SK-N-SH (cell line): ENCODE measurements at regions not wholly inside any gene's neighbourhood (a gene's known extent, or its start where the extent isn't known, plus 50 kb on each side); places are given as distances from the start of the nearest gene placed in this dataset.

Experiments
- CTCF ChIA-PET: fragments of 300-600, 350-600 bp; formaldehyde crosslinking; extraction: SDS; loops from one replicate; lab custom pipeline; 2021; lab: Yijun Ruan, JAX
- POLR2A ChIA-PET: fragments of 350-600 bp; sonication (Branson Sonifier 250); formaldehyde crosslinking; extraction: SDS; loops from one replicate; lab custom pipeline; 2020; ENCODE audit warnings: antibody characterized with exemption, inconsistent platforms; lab: Yijun Ruan, JAX
- DNase-seq: peaks from one replicate; pipeline ENCODE4 v3.0.0; 2012
- H2AFZ ChIP-seq: fragments of 200-600 bp; sonication (generic); 2 replicates; pipeline ENCODE4 v1.8.1; 2016; ENCODE audit warnings: antibody characterized with exemption, mild to moderate bottlenecking, low read depth
- H3F3A ChIP-seq: fragments of 200-600 bp; sonication (generic); replicated peaks from 2 replicates; pipeline ENCODE3; 2016; ENCODE audit warnings: antibody characterized with exemption, mild to moderate bottlenecking; ENCODE audit not compliant: insufficient read depth
- H3K27ac ChIP-seq, 2 experiments: fragments of 200-500 bp in 1 of 2; fragments of 200-600 bp in 1 of 2; sonication (Bioruptor generic) in 1 of 2; sonication (generic), shearing (Covaris generic) in 1 of 2; 2 replicates each; pipeline versions ENCODE4 v1.5.1 to v1.6.1; 2014 to 2016; ENCODE audit warnings: low read depth in 2 of 2, inconsistent platforms in 1 of 2, low read length in 1 of 2, mild to moderate bottlenecking in 1 of 2, mixed read lengths in 1 of 2
- H3K27me3 ChIP-seq: fragments of 200-600 bp; sonication (generic), shearing (Covaris generic); 2 replicates; pipeline ENCODE4 v1.6.1; 2016; ENCODE audit warnings: mixed run types; ENCODE audit not compliant: insufficient read depth
- H3K36me3 ChIP-seq, 2 experiments: fragments of 200-500 bp in 1 of 2; fragments of 200-600 bp in 1 of 2; sonication (Bioruptor generic) in 1 of 2; sonication (generic) in 1 of 2; replicated peaks in 1 of 2; 2 replicates each; pipeline versions ENCODE3 to v1.5.1; 2014 to 2016; ENCODE audit warnings: low read length in 1 of 2, mild to moderate bottlenecking in 1 of 2; ENCODE audit not compliant: insufficient read depth in 2 of 2, control insufficient read depth in 1 of 2
- H3K4me1 ChIP-seq, 2 experiments: fragments of 200-500 bp in 1 of 2; fragments of 200-600 bp in 1 of 2; sonication (Bioruptor generic) in 1 of 2; sonication (generic), shearing (Covaris generic) in 1 of 2; 2 replicates each; pipeline versions ENCODE4 v1.5.1 to v1.6.1; 2014 to 2016; ENCODE audit warnings: low read depth in 1 of 2, low read length in 1 of 2, mixed run types in 1 of 2; ENCODE audit not compliant: insufficient read depth in 2 of 2, control insufficient read depth in 1 of 2
- H3K4me2 ChIP-seq: fragments of 200-600 bp; sonication (generic), shearing (Covaris generic); 2 replicates; pipeline ENCODE4 v1.6.1; 2017; ENCODE audit warnings: mixed run types
- H3K4me3 ChIP-seq, 2 experiments: fragments of 200-500 bp in 1 of 2; fragments of 200-600 bp in 1 of 2; sonication (Bioruptor generic) in 1 of 2; sonication (generic), shearing (Covaris generic) in 1 of 2; 2 replicates each; pipeline versions ENCODE4 v1.5.1 to v1.8.1; 2014 to 2016; ENCODE audit warnings: low read depth in 2 of 2, inconsistent platforms in 1 of 2, low read length in 1 of 2, mild to moderate bottlenecking in 1 of 2, mixed read lengths in 1 of 2, moderate library complexity in 1 of 2
- H3K79me2 ChIP-seq: fragments of 200-600 bp; sonication (generic); 2 replicates; pipeline ENCODE4 v1.8.1; 2017; ENCODE audit warnings: mild to moderate bottlenecking; ENCODE audit not compliant: insufficient read depth
- H3K9ac ChIP-seq: fragments of 200-600 bp; sonication (generic); 2 replicates; pipeline ENCODE4 v1.6.1; 2017; ENCODE audit warnings: mixed run types
- H3K9me2 ChIP-seq: fragments of 200-600 bp; sonication (generic); 2 replicates; pipeline ENCODE4 v1.6.1; 2017; ENCODE audit warnings: mixed run types
- H3K9me3 ChIP-seq: fragments of 200-600 bp; sonication (generic); 2 replicates; pipeline ENCODE4 v1.6.1; 2017; ENCODE audit warnings: mixed run types, mild to moderate bottlenecking, moderate library complexity
- H4K20me1 ChIP-seq: fragments of 200-600 bp; sonication (generic); 2 replicates; pipeline ENCODE4 v1.6.1; 2017; ENCODE audit warnings: mild to moderate bottlenecking, mixed run types; ENCODE audit not compliant: insufficient read depth
- CHD2 ChIP-seq: fragments of 150-350 bp; IDR thresholded peaks from 2 replicates; pipeline ENCODE4 v1.6.1; 2018; ENCODE audit warnings: low read length; ENCODE audit not compliant: partially characterized antibody
- EP300 ChIP-seq, 2 experiments: IDR thresholded peaks; 2 replicates each; pipeline versions ENCODE4 v1.4.0 to v1.6.1; 2012; ENCODE audit warnings: borderline replicate concordance in 1 of 2, low read depth in 1 of 2, low read length in 1 of 2
- FOSL2 ChIP-seq: IDR thresholded peaks from 2 replicates; pipeline ENCODE4 v1.4.0; 2012; ENCODE audit warnings: low read depth, mild to moderate bottlenecking, moderate library complexity, borderline replicate concordance
- GABPA ChIP-seq: IDR thresholded peaks from 2 replicates; pipeline ENCODE4 v1.4.0; 2012; ENCODE audit warnings: low read depth, mild to moderate bottlenecking
- GATA2 ChIP-seq: sonication (generic); formaldehyde crosslinking; IDR thresholded peaks from 2 replicates; pipeline ENCODE4 v1.5.0; 2020; ENCODE audit warnings: mild to moderate bottlenecking, missing genetic modification reagents
- IRF3 ChIP-seq: fragments of 150-350 bp; IDR thresholded peaks from 2 replicates; pipeline ENCODE4 v1.6.1; 2016; ENCODE audit warnings: mild to moderate bottlenecking, low read depth, low read length
- JUND ChIP-seq: IDR thresholded peaks from 2 replicates; pipeline ENCODE4 v1.4.0; 2012
- MEF2A ChIP-seq: IDR thresholded peaks from 2 replicates; pipeline ENCODE4 v1.4.0; 2012; ENCODE audit warnings: low read depth, borderline replicate concordance
- RCOR1 ChIP-seq: fragments of 150-350 bp; IDR thresholded peaks from 2 replicates; pipeline ENCODE4 v1.6.1; 2017; ENCODE audit warnings: antibody characterized with exemption, low read length
- SMC3 ChIP-seq: IDR thresholded peaks from 2 replicates; pipeline ENCODE4 v1.6.1; 2012; ENCODE audit warnings: low read depth, low read length, improper control_type of control experiment
- TAF1 ChIP-seq: IDR thresholded peaks from 2 replicates; pipeline ENCODE4 v1.6.1; 2012; ENCODE audit warnings: low read depth, mild to moderate bottlenecking, low read length, moderate library complexity, borderline replicate concordance
- USF1 ChIP-seq: IDR thresholded peaks from 2 replicates; pipeline ENCODE4 v1.4.0; 2012; ENCODE audit warnings: low read depth, borderline replicate concordance
- ZBTB33 ChIP-seq: IDR thresholded peaks from 2 replicates; pipeline ENCODE4 v1.4.0; 2012; ENCODE audit warnings: low read depth, borderline replicate concordance
- WGBS: methylation state at CpG from one replicate; pipeline ENCODE4 v1.1.6; 2017; ENCODE audit warnings: low lambda C conversion rate; 5-methylcytosine and 5-hydroxymethylcytosine counted together

GRCh38 chr2:42907835-42908234 lies 115.5 kb upstream of the HAAO start:
- CTCF ChIA-PET: interaction anchor here (0.7 to 4.7 kb wide), 8 partner anchors 22 to 702 kb away, joined by 3 to 25 read pairs (median 16); no protein-coding TSS in a partner anchor
- TF ChIP-seq MEF2A: no peak
- TF ChIP-seq JUND: no peak
- no peak for TF ChIP-seq FOSL2
- no peak for TF ChIP-seq IRF3
- no peak for TF ChIP-seq TAF1
- TF ChIP-seq SMC3: no peak
- no peak for TF ChIP-seq GATA2 (CRISPR knock-in tag)
- TF ChIP-seq CHD2: no peak
- no peak for TF ChIP-seq ZBTB33
- TF ChIP-seq RCOR1: no peak
- no peak for TF ChIP-seq EP300 (IDR thresholded peaks at IDR 0.05; ENCODE audit: borderline replicate concordance in 1 of 2, low read depth in 1 of 2, low read length in 1 of 2)
- TF ChIP-seq USF1: no peak
- no peak for TF ChIP-seq GABPA
- no peak overlapping the region for H3K9ac ChIP-seq
- no peaks in the 10 kb centered on the region for H4K20me1 ChIP-seq
- no peak overlapping the region for H3K4me3 ChIP-seq
- no peak overlapping the region for H3K4me2 ChIP-seq
- 83% methylated on average over 1 of the region's 1 CpG for WGBS
- POLR2A ChIA-PET: no interaction called here
- H3K9me2 ChIP-seq: no peaks in the 10 kb centered on the region
- no peak overlapping the region for H2AFZ ChIP-seq
- H3K79me2 ChIP-seq: no peaks in the 10 kb centered on the region
- H3K36me3 ChIP-seq: no peaks in the 10 kb centered on the region
- no peaks in the 10 kb centered on the region for H3K9me3 ChIP-seq
- no peak overlapping the region; a peak in 1 of 4 replicates for H3K27ac ChIP-seq
- DNase-seq: no peak
- H3K27me3 ChIP-seq: no peaks in the 10 kb centered on the region
- no peaks in the 10 kb centered on the region for H3F3A ChIP-seq
- peaks cover 10 to 40% of the 10 kb centered on the region in 2 experiments for H3K4me1 ChIP-seq
